ENCODE measurements at regions not wholly inside any gene's neighbourhood (a gene's known extent, or its start where the extent isn't known, plus 50 kb on each side); places are given as distances from the start of the nearest gene placed in this dataset.

DNA sequence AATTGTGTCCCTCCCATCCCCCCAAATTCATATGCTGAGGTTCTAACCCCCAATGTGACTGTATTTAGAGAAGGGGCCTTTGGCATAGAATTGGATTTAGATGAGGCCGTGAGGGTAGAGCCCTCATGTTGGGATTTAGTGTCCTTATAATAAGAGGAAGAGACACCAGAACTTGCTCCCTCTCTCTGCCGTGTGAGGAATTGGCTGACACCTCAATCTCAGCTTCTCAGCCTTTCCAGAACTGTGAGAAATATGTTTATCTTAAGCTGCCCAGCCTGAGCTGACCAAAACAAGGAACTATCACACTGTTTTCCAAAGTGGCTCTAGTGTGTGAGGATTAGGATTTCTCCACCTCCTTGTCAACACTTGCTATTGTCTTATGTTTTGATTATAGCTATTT is 400.0 kb upstream of the FZD8 start:
- H3K4me1 ChIP-seq (ENCODE audit: control insufficient read depth in 1 of 2, extremely low read depth in 1 of 2, insufficient read depth in 2 of 2, low read length in 2 of 2): no peaks in the 10 kb centered on the region
- H3K4me3 ChIP-seq (ENCODE audit: control insufficient read depth in 1 of 2, extremely low read depth in 1 of 2, low read length in 1 of 2): no peak overlapping the region
- no CpG with 5 or more reads among the region's 2 CpGs for WGBS (ENCODE audit: insufficient coverage)
- H3K36me3 ChIP-seq (ENCODE audit: control insufficient read depth in 2 of 2, extremely low read depth in 1 of 2, insufficient read depth in 1 of 2, low read length in 1 of 2): no peaks in the 10 kb centered on the region
- ChIA-PET CTCF (no interaction called here), POLR2A (no interaction called here)
- Mint-ChIP-seq H3K4me1 (no peaks in the 10 kb centered on the region), H3K4me3 (no peak overlapping the region), H3K27me3 (no peaks in the 10 kb centered on the region), H3K27ac (no peak overlapping the region), H3K36me3 (no peaks in the 10 kb centered on the region), H3K9me3 (peaks cover 2 to 11% (median 2%) of the 10 kb centered on the region in 3 donors)
- DNase-seq (no peak), ATAC-seq (replicated peaks in 1 of 4) (no peak)
- no peaks in the 10 kb centered on the region for H3K9me3 ChIP-seq
- no peak overlapping the region for H3K27ac ChIP-seq (ENCODE audit: low read length)
- no peaks in the 10 kb centered on the region for H3K27me3 ChIP-seq (replicated peaks in 1 of 2; ENCODE audit: control insufficient read depth in 2 of 2, extremely low read depth in 1 of 2, insufficient read depth in 2 of 2, low read length in 1 of 2)

DNA sequence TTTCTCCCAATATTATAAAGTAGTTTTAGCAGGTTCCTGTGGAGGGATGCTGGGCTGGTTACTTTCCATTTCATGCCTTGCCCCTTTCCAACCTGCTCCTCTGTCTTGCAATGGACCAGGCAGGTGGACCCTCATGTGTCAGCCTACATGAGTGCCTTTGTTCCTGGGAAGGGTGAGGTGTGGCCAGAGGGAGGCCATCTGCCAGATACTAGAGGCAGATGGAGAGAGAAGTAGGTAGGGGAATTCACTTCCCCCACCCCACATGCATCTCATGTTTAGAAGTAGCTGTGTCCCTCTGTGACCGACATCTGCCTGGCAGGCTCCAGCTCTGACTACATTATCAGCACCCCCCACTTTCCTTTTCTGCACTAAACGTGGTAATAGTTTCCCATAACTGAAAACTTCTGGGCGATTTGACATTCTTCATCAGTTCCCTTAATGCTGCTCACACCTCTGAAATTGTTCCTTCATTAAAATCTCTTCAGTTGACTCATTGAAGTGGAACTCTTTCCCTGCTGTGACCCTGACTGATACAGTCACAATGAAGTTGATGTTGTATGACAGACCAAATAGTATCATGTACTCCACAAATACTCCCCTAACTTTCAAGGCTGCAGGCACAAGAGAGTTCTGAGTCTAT is 396.3 kb upstream of the FZD8 start:
- Mint-ChIP-seq H3K9me3 (peaks cover 0 to 9% (median 2%) of the 10 kb centered on the region in 3 donors), H3K27ac (no peak overlapping the region), H3K4me1 (no peaks in the 10 kb centered on the region), H3K36me3 (no peaks in the 10 kb centered on the region), H3K27me3 (no peaks in the 10 kb centered on the region), H3K4me3 (no peak overlapping the region)
- H3K27ac ChIP-seq (ENCODE audit: low read length): no peak overlapping the region
- ChIA-PET POLR2A (no interaction called here), CTCF (no interaction called here)
- no peak overlapping the region for H3K4me3 ChIP-seq (ENCODE audit: control insufficient read depth in 1 of 2, extremely low read depth in 1 of 2, low read length in 1 of 2)
- DNase-seq (no peak), ATAC-seq (replicated peaks in 1 of 4) (no peak)
- no peaks in the 10 kb centered on the region for H3K36me3 ChIP-seq (ENCODE audit: control insufficient read depth in 2 of 2, extremely low read depth in 1 of 2, insufficient read depth in 1 of 2, low read length in 1 of 2)
- no peaks in the 10 kb centered on the region for H3K9me3 ChIP-seq
- H3K27me3 ChIP-seq (replicated peaks in 1 of 2; ENCODE audit: control insufficient read depth in 2 of 2, extremely low read depth in 1 of 2, insufficient read depth in 2 of 2, low read length in 1 of 2): no peaks in the 10 kb centered on the region
- 29% methylated on average over 3 of the region's 3 CpGs for WGBS (ENCODE audit: insufficient coverage)
- H3K4me1 ChIP-seq (ENCODE audit: control insufficient read depth in 1 of 2, extremely low read depth in 1 of 2, insufficient read depth in 2 of 2, low read length in 2 of 2): no peaks in the 10 kb centered on the region

DNA sequence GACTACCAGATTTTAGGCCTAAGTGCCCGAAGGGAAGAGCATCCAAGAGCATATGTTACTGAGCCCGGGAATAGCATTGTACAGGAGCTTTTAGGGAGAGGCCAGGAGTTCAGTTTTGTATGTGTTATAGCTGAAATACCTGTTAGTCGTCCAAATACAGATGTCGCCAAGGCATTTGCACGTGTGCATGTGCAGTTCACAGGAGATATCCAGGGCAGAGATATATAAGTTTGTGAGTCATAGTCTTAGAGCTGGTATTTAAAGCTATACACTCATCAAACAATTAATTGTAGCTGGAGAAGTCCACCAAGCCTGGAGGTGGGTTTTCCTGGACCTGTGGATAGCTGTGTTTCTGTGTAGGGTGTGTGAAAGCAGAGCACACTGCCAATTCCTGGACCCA is 394.0 kb upstream of the FZD8 start:
- no peaks in the 10 kb centered on the region for H3K4me1 Mint-ChIP-seq
- no peak overlapping the region for H3K4me3 Mint-ChIP-seq
- WGBS (ENCODE audit: insufficient coverage): 75% methylated on average over 3 of the region's 5 CpGs
- DNase-seq (no peak), ATAC-seq (replicated peaks in 1 of 4) (no peak)
- no peaks in the 10 kb centered on the region for H3K36me3 Mint-ChIP-seq
- Histone ChIP-seq H3K4me3 (ENCODE audit: control insufficient read depth in 1 of 2, extremely low read depth in 1 of 2, low read length in 1 of 2) (no peak overlapping the region), H3K27me3 (replicated peaks in 1 of 2; ENCODE audit: control insufficient read depth in 2 of 2, extremely low read depth in 1 of 2, insufficient read depth in 2 of 2, low read length in 1 of 2) (no peaks in the 10 kb centered on the region), H3K27ac (ENCODE audit: low read length) (no peak overlapping the region), H3K36me3 (ENCODE audit: control insufficient read depth in 2 of 2, extremely low read depth in 1 of 2, insufficient read depth in 1 of 2, low read length in 1 of 2) (no peaks in the 10 kb centered on the region), H3K9me3 (no peaks in the 10 kb centered on the region), H3K4me1 (ENCODE audit: control insufficient read depth in 1 of 2, extremely low read depth in 1 of 2, insufficient read depth in 2 of 2, low read length in 2 of 2) (no peaks in the 10 kb centered on the region)
- H3K27me3 Mint-ChIP-seq: no peaks in the 10 kb centered on the region
- no peak overlapping the region for H3K27ac Mint-ChIP-seq
- POLR2A ChIA-PET: no interaction called here
- peaks cover 0 to 10% (median 0%) of the 10 kb centered on the region in 3 donors for H3K9me3 Mint-ChIP-seq
- CTCF ChIA-PET: interaction anchor here in 1 of 2 donors (0.6 kb wide), 1 partner anchor 1420 kb away, joined by 3 read pairs; no protein-coding TSS in a partner anchor

- CTCF ChIA-PET: no interaction called here
- Mint-ChIP-seq H3K36me3 (no peaks in the 10 kb centered on the region), H3K4me3 (no peak overlapping the region), H3K4me1 (no peaks in the 10 kb centered on the region), H3K27ac (no peak overlapping the region), H3K9me3 (peaks cover 0 to 5% (median 0%) of the 10 kb centered on the region in 3 donors), H3K27me3 (no peaks in the 10 kb centered on the region)
- no peaks in the 10 kb centered on the region for H3K36me3 ChIP-seq (ENCODE audit: control insufficient read depth in 2 of 2, extremely low read depth in 1 of 2, insufficient read depth in 1 of 2, low read length in 1 of 2)
- no peak overlapping the region for H3K4me3 ChIP-seq (ENCODE audit: control insufficient read depth in 1 of 2, extremely low read depth in 1 of 2, low read length in 1 of 2)
- no peak overlapping the region for H3K27ac ChIP-seq (ENCODE audit: low read length)
- no peaks in the 10 kb centered on the region for H3K27me3 ChIP-seq (replicated peaks in 1 of 2; ENCODE audit: control insufficient read depth in 2 of 2, extremely low read depth in 1 of 2, insufficient read depth in 2 of 2, low read length in 1 of 2)
- DNase-seq (no peak), ATAC-seq (replicated peaks in 1 of 4) (no peak)
- no peaks in the 10 kb centered on the region for H3K9me3 ChIP-seq
- POLR2A ChIA-PET: no interaction called here
- no peaks in the 10 kb centered on the region for H3K4me1 ChIP-seq (ENCODE audit: control insufficient read depth in 1 of 2, extremely low read depth in 1 of 2, insufficient read depth in 2 of 2, low read length in 2 of 2)
Measured at GRCh38 chr10:36033808-36034207, 391.7 kb upstream of the FZD8 start.

- H3K27ac ChIP-seq (ENCODE audit: low read length): no peak overlapping the region
- POLR2A ChIA-PET: interaction anchor here in 1 of 2 donors (0.6 kb wide), 2 partner anchors 15 to 17 kb away, joined by 3 read pairs; no protein-coding TSS in a partner anchor
- H3K27me3 Mint-ChIP-seq: no peaks in the 10 kb centered on the region
Measured at GRCh38 chr10:36030516-36030915, 388.4 kb upstream of the FZD8 start.

DNA sequence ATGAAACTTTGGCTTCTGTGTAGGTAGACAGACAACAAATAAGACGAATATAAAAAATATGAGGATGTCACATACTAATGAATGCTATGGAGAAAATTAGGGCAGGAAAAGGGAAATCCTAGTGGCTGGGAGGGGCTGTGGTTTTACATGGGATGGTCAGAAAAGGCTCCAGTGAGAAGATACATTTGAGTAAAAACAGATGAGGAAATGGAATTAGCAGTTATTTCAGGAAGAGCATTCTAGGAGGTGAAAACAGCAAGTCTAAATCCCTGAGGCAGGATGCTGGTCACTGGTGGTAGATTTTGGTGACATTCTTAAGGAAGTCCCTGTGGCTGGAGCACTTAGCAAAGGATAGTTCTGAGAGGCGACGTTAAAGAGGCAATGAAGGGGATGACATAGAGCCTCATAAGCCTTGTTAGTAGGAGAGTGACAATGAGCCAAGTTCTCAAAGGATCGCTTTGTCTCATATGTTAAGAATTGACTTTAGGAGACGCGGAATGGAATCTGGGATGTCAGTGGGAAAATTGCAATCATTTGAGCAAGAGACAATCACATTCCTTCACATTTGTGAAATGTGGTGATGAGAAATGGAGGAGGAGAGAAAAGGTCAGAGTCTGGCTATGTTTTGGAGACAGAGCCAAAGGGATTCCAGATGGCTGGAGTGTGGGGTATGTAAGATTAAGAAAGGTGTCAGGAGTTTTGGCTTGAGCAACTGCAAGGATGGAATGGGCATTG is 384.7 kb upstream of the FZD8 start:
- no peak for DNase-seq
- H3K27ac Mint-ChIP-seq: no peak overlapping the region
- H3K4me1 Mint-ChIP-seq: no peaks in the 10 kb centered on the region
- Histone ChIP-seq H3K9me3 (no peaks in the 10 kb centered on the region), H3K27ac (ENCODE audit: low read length) (no peak overlapping the region), H3K36me3 (ENCODE audit: control insufficient read depth in 2 of 2, extremely low read depth in 1 of 2, insufficient read depth in 1 of 2, low read length in 1 of 2) (no peaks in the 10 kb centered on the region), H3K4me1 (ENCODE audit: control insufficient read depth in 1 of 2, extremely low read depth in 1 of 2, insufficient read depth in 2 of 2, low read length in 2 of 2) (no peaks in the 10 kb centered on the region), H3K27me3 (replicated peaks in 1 of 2; ENCODE audit: control insufficient read depth in 2 of 2, extremely low read depth in 1 of 2, insufficient read depth in 2 of 2, low read length in 1 of 2) (no peaks in the 10 kb centered on the region), H3K4me3 (ENCODE audit: control insufficient read depth in 1 of 2, extremely low read depth in 1 of 2, low read length in 1 of 2) (no peak overlapping the region)
- no peak overlapping the region for H3K4me3 Mint-ChIP-seq
- ATAC-seq (replicated peaks in 1 of 4): no peak
- 78% methylated on average over 3 of the region's 6 CpGs for WGBS (ENCODE audit: insufficient coverage)
- no peaks in the 10 kb centered on the region for H3K27me3 Mint-ChIP-seq
- CTCF ChIA-PET: no interaction called here
- H3K9me3 Mint-ChIP-seq: peaks cover 10 to 18% (median 14%) of the 10 kb centered on the region in 3 donors
- H3K36me3 Mint-ChIP-seq: no peaks in the 10 kb centered on the region
- POLR2A ChIA-PET: no interaction called here

More at GRCh38 chr10:36030516-36030915, 388.4 kb upstream of the FZD8 start:
- Histone ChIP-seq H3K27me3 (replicated peaks in 1 of 2; ENCODE audit: control insufficient read depth in 2 of 2, extremely low read depth in 1 of 2, insufficient read depth in 2 of 2, low read length in 1 of 2) (no peaks in the 10 kb centered on the region), H3K36me3 (ENCODE audit: control insufficient read depth in 2 of 2, extremely low read depth in 1 of 2, insufficient read depth in 1 of 2, low read length in 1 of 2) (no peaks in the 10 kb centered on the region), H3K4me3 (ENCODE audit: control insufficient read depth in 1 of 2, extremely low read depth in 1 of 2, low read length in 1 of 2) (no peak overlapping the region), H3K9me3 (no peaks in the 10 kb centered on the region), H3K4me1 (ENCODE audit: control insufficient read depth in 1 of 2, extremely low read depth in 1 of 2, insufficient read depth in 2 of 2, low read length in 2 of 2) (no peaks in the 10 kb centered on the region)
- CTCF ChIA-PET: no interaction called here
- DNase-seq: no peak
- no peak for ATAC-seq (replicated peaks in 1 of 4)
- Mint-ChIP-seq H3K4me1 (no peaks in the 10 kb centered on the region), H3K4me3 (no peak overlapping the region), H3K9me3 (peaks cover 6 to 15% (median 15%) of the 10 kb centered on the region in 3 donors), H3K36me3 (no peaks in the 10 kb centered on the region), H3K27ac (no peak overlapping the region)
- 83% methylated on average over 1 of the region's 3 CpGs for WGBS (ENCODE audit: insufficient coverage)
